Hematopoietic multipotent progenitor cell treated with erythropoietin and hydrocortisone succinate and interleukin-3 and kit ligand, for 4 days (in vitro differentiated cells): ENCODE measurements at regions not wholly inside any gene's neighbourhood (a gene's known extent, or its start where the extent isn't known, plus 50 kb on each side); places are given as distances from the start of the nearest gene placed in this dataset.

Experiments used
- DNase-seq: peaks from one replicate; pipeline ENCODE4 v3.0.0-alpha.2; 2015

DNA sequence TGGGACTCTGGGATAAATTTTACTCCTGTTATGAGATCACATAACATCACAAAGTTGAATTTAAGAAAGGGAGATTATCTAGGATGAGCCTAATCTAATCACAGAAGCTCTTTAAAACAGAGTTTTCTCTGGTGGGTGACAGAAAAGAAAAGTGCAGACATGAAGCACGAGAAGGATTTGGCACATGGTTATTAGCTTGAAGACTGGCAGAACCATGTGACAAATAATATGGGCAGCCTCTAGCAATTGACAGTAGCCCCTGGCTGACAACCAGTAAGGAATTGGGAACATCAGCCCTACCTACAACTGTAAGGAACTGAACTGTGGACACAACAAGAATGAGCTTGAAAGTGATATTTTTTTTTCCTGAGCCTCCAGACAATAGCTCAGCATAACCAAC lies 243.1 kb downstream of the HTR1A start:
- DNase-seq = no peak

DNA sequence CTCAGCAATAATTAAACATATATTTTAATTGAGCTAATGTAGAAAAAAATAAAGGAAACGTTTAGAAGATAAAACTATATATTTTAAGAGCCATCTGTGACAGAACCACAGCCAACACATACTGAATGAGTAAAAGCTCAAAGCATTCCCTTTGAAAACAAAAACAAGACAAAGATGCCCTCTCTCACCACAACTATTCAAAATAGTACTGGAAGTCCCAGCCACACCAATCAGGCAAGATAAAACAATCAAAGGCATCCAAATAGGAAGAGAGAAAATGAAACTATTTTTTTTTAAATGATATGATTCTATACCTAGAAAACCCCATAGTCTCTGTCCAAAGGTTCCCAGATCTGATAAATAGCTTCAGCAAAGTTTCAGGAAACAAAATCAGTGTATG lies 262.0 kb downstream of the HTR1A start:
- DNase-seq = no peak

DNA sequence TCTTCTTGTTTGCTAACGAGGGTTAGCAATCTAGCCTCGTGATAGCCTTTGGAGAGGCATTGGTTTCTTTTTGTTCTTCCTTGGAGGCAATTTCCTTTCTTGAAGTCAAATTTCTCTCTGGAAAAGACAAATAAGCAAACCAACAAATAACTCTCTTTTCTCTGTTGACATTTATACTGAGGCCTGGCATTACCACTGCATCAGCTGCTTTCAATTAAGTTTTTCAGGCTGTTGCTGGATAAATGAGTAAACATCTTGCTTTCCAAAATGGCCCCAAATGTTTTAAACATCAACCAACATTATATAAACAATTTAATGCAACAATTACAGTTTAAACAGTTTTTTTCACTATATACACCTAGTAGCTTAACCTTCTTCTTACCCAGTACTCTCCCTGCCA lies 264.4 kb downstream of the HTR1A start:
- no peak for DNase-seq

- DNase-seq = no peak
These were observed 271.7 kb downstream of the HTR1A start for GRCh38 chr5:63690546-63690945.

- DNase-seq = no peak
These were observed 274.3 kb downstream of the HTR1A start for GRCh38 chr5:63687854-63688516.

GRCh38 chr5:63686938-63687337 lies 275.3 kb downstream of the HTR1A start:
- no peak for DNase-seq

DNA sequence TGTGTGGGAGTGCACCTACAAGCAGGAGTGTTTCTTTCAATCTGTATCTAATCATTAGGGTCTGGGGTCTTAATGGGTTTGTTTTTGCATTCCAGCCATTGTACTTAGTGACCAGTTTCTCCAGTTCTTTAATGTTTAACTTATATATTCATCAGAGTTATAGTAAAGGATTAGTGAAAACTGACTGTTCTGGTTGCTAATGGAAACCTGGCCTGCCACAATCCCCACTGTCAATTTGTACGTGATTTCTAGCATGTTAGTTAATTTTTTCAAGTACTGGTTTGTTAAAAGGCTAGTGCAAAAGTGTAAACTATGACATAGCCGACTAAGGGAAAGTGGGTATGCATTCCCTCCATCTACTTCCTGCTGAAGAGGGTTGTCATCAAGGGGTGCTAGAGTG lies 276.1 kb downstream of the HTR1A start:
- DNase-seq = no peak

- no peak for DNase-seq
These were observed 276.8 kb downstream of the HTR1A start for GRCh38 chr5:63685454-63685853.

DNA sequence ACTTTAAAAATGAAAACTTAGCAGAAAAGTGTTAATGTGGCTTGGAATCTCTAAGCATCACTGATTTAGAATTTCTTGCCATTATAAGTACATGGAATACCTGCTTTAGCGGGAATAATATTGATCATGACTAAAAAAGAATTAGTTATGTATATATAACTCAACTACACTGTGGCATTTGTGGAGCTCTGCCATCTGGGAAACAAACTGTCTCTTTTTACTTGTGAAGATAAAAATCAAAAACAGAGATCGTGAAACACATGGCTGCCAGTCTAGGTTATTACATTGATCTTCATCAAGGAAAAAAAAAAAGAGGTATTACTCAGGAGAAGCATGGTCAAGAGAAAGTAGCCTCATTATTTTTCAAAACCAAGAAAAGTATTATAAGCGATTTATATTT lies 287.4 kb downstream of the HTR1A start:
- DNase-seq = no peak

DNA sequence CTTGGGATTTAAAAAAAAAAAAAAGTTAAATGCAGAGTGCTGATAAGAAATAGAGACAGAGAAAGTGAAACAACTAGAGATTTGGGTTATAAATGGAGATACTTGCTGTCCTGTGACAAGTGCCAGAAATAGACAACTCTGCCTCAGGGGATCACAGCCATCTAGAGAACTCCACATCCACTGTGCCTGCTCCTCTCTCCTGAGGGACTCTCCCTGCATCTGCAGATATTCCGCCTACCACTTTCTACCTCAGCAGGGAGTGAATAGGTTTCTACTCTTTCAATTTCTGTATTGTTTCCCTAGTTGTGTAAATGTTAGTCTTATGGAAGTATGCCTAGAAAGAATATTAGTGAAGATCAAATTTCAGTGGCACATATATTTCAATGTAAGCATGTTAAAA lies 307.2 kb downstream of the HTR1A start:
- DNase-seq = no peak

- DNase-seq = no peak
These were observed 311.7 kb downstream of the HTR1A start for GRCh38 chr5:63650581-63650980.

GRCh38 chr5:63648376-63648775 lies 313.9 kb downstream of the HTR1A start:
- DNase-seq = no peak

- DNase-seq = no peak
These were observed 332.2 kb downstream of the HTR1A start for GRCh38 chr5:63629951-63630630.

DNA sequence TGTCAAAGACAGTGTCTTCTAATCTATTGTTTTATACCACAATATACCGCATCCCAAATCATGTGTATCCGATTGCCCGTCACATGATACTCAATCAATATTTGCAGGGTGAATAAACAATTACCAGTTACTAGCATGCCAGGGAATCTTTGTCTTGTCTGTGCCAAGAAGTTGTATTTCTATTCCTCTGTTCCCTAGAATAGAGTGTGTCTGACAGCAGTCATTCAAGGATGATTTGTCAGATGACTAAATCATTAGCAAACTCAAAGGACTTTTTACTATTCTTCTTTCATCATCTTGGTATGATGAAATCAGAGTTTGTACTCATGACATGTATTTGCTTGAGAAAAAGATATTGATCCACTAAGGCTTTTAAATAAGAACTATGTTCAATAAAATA lies 348.8 kb downstream of the HTR1A start:
- DNase-seq = no peak

DNA sequence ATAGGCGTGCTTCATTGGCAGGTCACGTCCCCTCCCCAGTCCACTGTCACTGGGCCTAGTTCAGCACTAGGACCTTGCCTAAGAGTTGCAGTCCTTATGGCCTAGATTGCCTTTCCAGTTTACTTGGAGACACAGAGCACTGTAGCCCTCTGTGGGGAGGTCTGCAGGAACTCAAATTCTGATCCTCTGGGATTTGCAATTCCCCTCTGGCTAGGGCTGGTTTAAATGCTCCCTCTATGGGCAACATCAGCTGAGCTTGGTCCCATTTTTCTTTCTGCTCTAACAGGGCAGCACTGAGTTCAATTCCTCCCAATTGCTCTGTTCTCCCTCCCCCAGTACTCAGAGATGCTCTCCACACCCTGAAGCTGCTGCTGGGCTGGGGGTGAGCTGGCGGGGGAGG lies 358.2 kb downstream of the HTR1A start:
- DNase-seq = no peak

DNA sequence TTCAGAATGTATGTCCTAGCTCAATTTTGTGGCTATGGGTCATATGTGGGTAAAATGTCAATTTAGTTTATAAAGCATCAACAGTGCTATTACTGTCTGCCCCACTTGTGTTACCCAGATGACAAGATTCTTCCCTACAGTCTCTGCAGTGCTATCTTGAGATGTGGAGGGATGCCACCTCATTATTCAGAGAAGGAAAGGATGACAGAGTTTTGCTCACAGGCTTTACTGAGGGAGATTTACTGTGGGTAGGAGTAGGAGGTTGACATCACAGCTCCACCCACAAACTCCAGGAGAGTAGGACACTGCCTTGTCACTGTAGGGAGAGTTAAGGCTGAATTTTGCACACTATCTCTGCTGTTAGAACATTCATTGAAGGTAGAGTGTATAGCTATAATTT lies 359.3 kb downstream of the HTR1A start:
- no peak for DNase-seq

GRCh38 chr5:63596254-63596653 lies 366.0 kb downstream of the HTR1A start:
- DNase-seq = no peak

DNA sequence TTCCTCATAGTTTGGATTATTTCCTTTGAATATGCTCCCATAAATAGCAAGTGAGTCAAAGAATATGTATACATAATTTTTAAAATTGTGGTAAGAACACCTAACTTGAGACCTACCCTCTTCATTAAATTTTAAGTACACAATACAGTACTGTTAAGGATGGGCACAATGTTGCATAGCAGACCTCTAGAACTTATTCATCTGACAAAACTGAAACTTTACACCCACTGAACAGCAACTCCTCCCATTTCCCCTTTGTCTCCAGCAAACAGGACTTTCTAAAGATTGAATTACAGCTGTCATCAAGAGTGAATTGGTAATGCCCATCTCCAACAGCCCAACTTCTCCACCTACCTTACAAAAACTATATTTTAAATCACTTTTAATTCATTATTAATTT lies 388.9 kb downstream of the HTR1A start:
- DNase-seq = no peak

- DNase-seq = no peak
These were observed 389.5 kb downstream of the HTR1A start for GRCh38 chr5:63572740-63573139.

GRCh38 chr5:63570752-63571151 lies 391.5 kb downstream of the HTR1A start:
- DNase-seq = no peak

GRCh38 chr5:63564789-63565188 lies 397.5 kb downstream of the HTR1A start:
- no peak for DNase-seq

DNA sequence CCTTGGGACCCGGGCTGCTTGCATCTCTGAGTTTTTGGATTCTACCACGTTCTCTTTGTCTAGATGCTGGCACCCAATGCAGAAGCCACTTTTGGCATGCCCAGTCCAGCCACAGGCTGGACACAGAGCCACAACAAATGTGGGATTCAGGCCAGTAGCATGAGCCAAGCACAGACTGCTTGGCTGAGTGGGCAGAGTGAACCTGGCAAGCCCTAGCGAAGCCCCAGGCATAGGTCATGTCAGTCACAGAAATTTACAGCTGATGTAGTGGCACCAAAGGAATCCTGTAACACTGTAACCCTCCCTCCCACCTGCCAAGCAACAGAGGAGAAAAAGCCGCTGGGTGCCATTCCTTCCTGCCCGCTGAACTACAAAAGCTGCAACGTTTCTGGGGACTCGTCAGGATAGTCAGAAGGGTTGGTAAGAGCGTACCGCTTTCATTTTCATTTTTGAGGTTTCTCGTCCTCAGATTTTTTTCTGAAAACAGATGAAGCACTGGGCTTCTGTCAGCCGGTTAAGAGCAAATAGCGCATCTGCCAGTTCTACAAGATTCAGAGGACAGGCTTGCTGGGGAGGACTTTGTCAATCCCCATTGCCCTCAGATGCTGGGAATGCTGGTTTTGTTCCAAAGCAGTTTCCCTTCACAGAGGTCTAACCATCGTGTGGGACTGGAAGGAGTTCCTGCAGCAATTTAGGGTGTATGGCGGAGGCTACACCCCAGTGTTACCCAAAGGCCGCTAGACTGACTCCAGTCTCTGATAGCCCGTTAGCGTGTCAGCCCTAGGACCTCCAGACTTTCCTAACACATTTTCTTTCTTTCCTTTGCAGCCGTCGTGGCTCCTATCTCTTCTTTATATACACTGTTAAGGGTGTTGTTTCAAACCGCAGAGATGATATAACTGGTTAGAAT lies 399.0 kb downstream of the HTR1A start:
- no peak for DNase-seq

DNA sequence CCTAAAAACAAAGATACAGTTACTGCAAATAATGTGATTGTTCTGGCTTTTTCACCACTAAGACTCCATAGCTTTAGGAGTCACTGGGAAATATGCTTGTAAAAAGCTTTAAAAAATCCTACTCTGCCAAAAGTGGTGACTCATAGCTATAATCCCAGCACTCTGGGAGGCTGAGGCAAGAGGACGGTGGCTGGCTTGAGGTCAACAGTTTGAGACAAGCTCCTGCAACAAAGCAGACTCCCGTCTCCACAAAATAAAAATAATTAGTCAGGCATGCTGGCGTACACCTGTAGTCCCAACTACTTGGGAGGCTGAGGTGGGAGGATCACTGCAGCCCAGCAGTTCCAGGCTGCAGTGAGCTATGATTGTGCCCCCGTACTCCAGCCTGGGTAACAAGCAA lies 406.4 kb downstream of the HTR1A start:
- DNase-seq = no peak

GRCh38 chr5:63554191-63554590 lies 408.1 kb downstream of the HTR1A start:
- no peak for DNase-seq
